HG03097 (cell line): ENCODE measurements at regions not wholly inside any gene's neighbourhood (a gene's known extent, or its start where the extent isn't known, plus 50 kb on each side); places are given as distances from the start of the nearest gene placed in this dataset.

Experiments used
- ATAC-seq: cut with Tn5 transposase; IDR thresholded peaks from one replicate; pipeline ENCODE4 v1.9.1; 2021; ENCODE audit not compliant: unreplicated experiment, low FRiP score

GRCh38 chr13:47632311-47632710 lies 368.8 kb downstream of the SUCLA2 start:
- no peak for ATAC-seq

- ATAC-seq, result no peak
Observed at GRCh38 chr13:47628666-47629065, 372.4 kb downstream of the SUCLA2 start.

GRCh38 chr13:47623862-47624261 lies 377.2 kb downstream of the SUCLA2 start:
- ATAC-seq, result no peak

GRCh38 chr13:47621931-47622330 lies 379.1 kb downstream of the SUCLA2 start:
- ATAC-seq, result no peak

- ATAC-seq, result no peak
Observed at GRCh38 chr13:47611664-47612288, 389.3 kb downstream of the SUCLA2 start.

- ATAC-seq, result no peak
Observed at GRCh38 chr13:47610687-47611086, 390.4 kb downstream of the SUCLA2 start.

GRCh38 chr13:47603365-47603764 lies 397.7 kb downstream of the SUCLA2 start:
- no peak for ATAC-seq

- ATAC-seq, result no peak
Observed at GRCh38 chr13:47598340-47598911, 402.6 kb downstream of the SUCLA2 start.

GRCh38 chr13:47594833-47595232 lies 406.2 kb downstream of the SUCLA2 start:
- no peak for ATAC-seq

GRCh38 chr13:47592256-47592655 lies 408.8 kb downstream of the SUCLA2 start:
- no peak for ATAC-seq

GRCh38 chr13:47588676-47589075 lies 412.4 kb downstream of the SUCLA2 start:
- ATAC-seq, result no peak

- ATAC-seq, result no peak
Observed at GRCh38 chr13:47572375-47572774, 428.7 kb downstream of the SUCLA2 start.

- no peak for ATAC-seq
Observed at GRCh38 chr13:47564041-47564440, 437.0 kb downstream of the SUCLA2 start.

- ATAC-seq, result no peak
Observed at GRCh38 chr13:47556703-47557102, 444.4 kb downstream of the SUCLA2 start.

- no peak for ATAC-seq
Observed at GRCh38 chr13:47555235-47555634, 445.8 kb downstream of the SUCLA2 start.

- ATAC-seq, result no peak
Observed at GRCh38 chr13:47553329-47553977, 447.6 kb downstream of the SUCLA2 start.

- ATAC-seq, result no peak
Observed at GRCh38 chr13:47549219-47549752, 451.8 kb downstream of the SUCLA2 start.

- ATAC-seq, result no peak
Observed at GRCh38 chr13:47548294-47548840, 452.7 kb downstream of the SUCLA2 start.

- ATAC-seq, result no peak
Observed at GRCh38 chr13:47546391-47547225, 454.5 kb downstream of the SUCLA2 start.

- ATAC-seq, result no peak
Observed at GRCh38 chr13:47545201-47546024, 455.7 kb downstream of the SUCLA2 start.
